ENCODE measurements at regions not wholly inside any gene's neighbourhood (a gene's known extent, or its start where the extent isn't known, plus 50 kb on each side); places are given as distances from the start of the nearest gene placed in this dataset.

- no peak for TF ChIP-seq CTCF (IDR thresholded peaks at IDR 0.05)
- TF ChIP-seq EZH2 (IDR thresholded peaks at IDR 0.05; ENCODE audit: borderline replicate concordance, insufficient read depth, low read depth, low read length, poor library complexity, severe bottlenecking) = no peak
These were observed 153.1 kb upstream of the VCX start for GRCh38 chrX:7689791-7690412.

Measured in B cell (primary cell).